ENCODE measurements at regions not wholly inside any gene's neighbourhood (a gene's known extent, or its start where the extent isn't known, plus 50 kb on each side); places are given as distances from the start of the nearest gene placed in this dataset.
"Not testable (repeated sequence)": the region's sequence is repeated elsewhere in the genome, so short reads cannot be mapped to it uniquely, and the experiment has no call there.

DNA sequence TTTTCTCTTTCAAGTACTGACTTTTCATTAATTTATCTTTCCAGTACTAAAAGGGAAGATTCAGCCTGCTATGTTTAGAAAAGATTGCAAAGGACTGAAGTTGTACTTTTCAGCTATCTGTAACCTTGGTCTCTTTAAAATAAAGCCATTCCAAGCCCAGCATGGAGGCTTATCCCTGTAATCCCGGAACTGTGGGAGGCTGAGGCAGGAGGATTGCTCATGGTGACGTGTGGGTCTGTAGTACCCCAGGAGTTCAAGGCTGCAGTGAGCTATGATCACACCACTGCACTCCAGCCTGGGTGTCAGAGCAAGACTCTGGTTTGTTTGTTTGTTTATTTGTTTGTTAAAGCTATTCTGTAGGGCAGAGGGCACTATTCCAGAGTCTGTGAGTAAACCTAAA lies 50.6 kb upstream of the TMEM170B start:
- no peak for FAIRE-seq
- no peak for TF ChIP-seq POLR2A (IDR thresholded peaks at IDR 0.05; ENCODE audit: low read depth, low read length)

DNA sequence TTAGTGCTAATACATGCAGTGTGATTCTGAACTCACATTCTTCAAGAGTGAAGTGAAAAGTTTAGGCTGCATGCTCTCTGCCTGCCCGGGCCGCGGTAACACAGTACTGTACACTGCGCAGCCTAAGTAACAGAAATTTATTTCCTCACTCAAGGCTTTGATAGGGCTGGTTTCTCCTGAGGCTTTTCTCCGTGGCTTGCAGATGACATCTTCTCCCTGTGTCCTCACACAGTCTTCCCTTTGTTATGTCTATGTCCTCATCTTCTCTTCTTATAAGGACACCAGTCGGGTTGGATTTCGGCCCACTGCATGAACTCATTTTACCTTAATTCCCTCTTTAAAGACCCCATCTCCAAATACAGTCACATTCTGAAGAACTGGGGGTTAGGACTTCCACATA lies 51.1 kb upstream of the TMEM170B start:
- FAIRE-seq (no peak), DNase-seq (ENCODE audit: insufficient read length, low spot score) (no peak)
- TF ChIP-seq POLR2A (IDR thresholded peaks at IDR 0.05; ENCODE audit: low read depth, low read length) = no peak

More for the DNA sequence above, 50.6 kb upstream of the TMEM170B start:
- DNase-seq (ENCODE audit: insufficient read length, low spot score) = no peak

DNA sequence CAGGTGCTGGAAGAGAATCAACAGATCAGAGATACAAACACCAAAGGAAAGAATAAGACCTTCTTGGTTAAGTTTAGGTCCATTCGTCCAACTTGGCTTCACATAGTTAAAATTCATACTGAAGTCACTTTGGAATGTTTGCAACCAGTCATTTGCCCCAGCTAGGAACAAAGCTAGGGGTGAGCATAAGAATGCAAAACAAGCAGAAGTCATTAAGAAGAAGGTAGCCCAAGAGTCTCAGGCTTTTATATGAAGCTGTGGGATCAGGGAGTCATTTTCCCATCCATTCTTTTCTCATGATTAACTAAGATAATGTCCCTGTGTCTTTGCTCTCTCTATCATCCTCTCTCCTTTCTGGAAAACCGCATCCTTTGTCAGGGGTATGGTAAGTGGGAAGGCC lies 51.5 kb upstream of the TMEM170B start:
- DNase-seq (ENCODE audit: insufficient read length, low spot score) (no peak), FAIRE-seq (no peak)
- TF ChIP-seq POLR2A (IDR thresholded peaks at IDR 0.05; ENCODE audit: low read depth, low read length) = no peak

DNA sequence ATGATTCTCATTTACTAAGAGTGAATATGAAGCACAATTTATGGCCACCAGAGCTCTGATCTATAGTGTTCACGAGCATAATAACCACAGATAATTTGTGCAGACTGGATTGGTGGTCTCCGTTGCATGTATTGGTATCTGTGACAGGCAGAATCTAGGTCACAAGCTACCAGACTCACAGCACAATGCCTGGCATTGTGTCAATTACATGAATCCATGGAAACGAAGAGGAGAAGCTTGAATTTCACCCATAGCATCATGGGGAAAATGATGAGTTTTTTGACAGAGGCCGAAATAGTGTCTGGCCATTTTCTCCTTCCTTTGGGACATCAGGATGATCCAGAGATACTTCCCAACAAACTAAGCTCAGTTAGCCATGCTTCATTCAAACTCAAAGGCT lies 52.3 kb upstream of the TMEM170B start:
- DNase-seq (ENCODE audit: insufficient read length, low spot score) = no peak
- TF ChIP-seq POLR2A (IDR thresholded peaks at IDR 0.05; ENCODE audit: low read depth, low read length) = no peak
- FAIRE-seq = no peak

DNA sequence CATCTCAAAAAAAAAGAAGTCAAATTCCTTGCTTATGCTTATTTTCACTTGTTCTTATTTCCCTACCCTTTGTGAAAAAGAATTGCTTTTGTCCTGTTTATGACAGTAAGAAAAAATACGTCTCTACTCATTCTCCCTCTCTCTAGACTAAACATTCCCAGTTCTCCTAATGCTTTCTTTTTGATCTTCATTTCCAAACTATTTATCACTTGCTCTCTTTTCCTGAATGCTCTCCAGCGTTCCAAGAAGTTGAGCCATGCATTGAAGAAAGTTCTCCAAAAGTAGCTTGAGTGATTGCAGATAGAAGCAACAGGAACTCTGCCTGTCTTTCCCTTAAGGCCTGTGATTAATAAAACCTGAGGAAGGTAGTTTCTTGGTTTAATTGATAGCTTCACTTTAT lies 53.1 kb upstream of the TMEM170B start:
- DNase-seq (ENCODE audit: insufficient read length, low spot score) (no peak), FAIRE-seq (no peak)
- TF ChIP-seq POLR2A (IDR thresholded peaks at IDR 0.05; ENCODE audit: low read depth, low read length) = no peak

DNA sequence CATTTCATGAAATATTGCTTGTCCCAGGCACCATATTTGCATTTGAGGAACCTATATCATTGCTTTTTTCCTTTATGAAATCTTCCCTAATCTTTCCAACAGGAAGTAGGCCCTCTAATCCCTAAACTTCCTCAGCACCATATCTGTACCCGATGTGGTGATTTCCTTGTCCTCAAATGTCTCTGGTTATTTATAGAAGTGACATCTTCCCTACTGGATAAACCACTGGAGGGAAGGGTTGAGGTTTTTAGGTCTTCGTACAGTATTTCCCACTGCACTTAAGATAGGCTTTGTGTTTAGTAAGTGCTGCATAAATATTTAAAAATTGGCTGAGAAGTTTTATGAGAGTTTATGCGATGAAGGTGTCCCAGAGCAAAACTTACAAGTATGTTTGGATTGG lies 54.9 kb upstream of the TMEM170B start:
- no peak for TF ChIP-seq POLR2A (IDR thresholded peaks at IDR 0.05; ENCODE audit: low read depth, low read length)
- FAIRE-seq (no peak), DNase-seq (ENCODE audit: insufficient read length, low spot score) (no peak)

DNA sequence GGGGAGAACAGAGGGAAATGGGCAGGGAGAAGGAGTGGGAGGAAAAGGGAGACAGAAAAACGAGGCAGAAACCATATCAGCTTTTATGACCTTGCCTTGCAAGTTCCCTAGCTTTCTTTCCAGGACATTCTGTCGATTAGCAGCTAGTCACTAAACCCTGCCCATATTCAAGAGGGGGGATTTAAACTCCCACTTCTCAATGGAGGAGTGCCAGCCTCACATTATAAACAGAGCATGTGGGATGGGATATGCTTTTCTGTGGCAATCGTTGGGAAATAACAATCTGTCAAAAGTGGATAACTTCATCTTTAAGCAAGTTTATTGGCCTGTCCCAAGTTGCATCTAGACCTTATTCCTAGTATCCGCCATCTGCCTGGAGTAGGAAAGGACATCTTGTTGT lies 57.0 kb upstream of the TMEM170B start:
- no peak for FAIRE-seq
- TF ChIP-seq POLR2A (IDR thresholded peaks at IDR 0.05; ENCODE audit: low read depth, low read length) = no peak

DNA sequence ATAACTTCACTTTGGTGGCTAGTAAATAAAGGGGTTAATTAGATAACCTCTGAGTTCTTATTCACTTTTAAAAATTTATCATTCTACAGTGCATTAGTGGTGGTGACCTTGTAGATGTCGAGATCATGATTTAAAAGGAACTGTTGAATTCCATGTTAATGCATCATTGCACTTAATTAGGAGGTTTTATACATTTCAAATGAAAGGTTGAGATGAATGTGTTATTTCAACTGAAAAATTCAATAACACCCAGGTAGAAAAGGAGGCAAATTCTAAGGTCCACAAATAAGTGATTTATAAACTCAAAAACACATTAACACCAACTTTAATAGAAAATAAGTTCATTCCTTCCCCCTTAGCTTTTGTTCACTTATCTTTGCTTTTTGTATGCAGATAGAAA lies 58.3 kb upstream of the TMEM170B start:
- DNase-seq (ENCODE audit: insufficient read length, low spot score) = no peak
- FAIRE-seq = no peak
- TF ChIP-seq POLR2A (IDR thresholded peaks at IDR 0.05; ENCODE audit: low read depth, low read length) = no peak

More for the DNA sequence above, 57.0 kb upstream of the TMEM170B start:
- DNase-seq (ENCODE audit: insufficient read length, low spot score) = no peak

DNA sequence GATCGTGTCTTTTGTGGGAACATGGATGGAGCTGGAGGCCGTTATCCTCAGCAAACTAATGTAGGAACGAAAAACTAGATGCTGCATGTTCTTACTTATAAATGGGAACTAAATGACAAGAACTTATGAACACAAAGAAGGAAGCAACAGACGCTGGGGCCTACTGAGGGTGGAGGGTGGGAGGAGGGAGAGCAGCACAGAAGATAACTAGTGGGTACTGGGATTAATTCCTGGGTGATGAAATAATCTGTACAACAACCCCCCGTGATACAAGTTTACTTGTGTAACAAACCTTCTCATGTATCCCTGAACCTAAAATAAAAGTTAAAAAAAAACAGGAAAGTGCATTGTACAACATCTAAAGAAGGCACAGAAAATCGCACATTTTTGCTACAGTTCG lies 59.0 kb upstream of the TMEM170B start:
- no peak for TF ChIP-seq POLR2A (IDR thresholded peaks at IDR 0.05; ENCODE audit: low read depth, low read length)
- DNase-seq (ENCODE audit: insufficient read length, low spot score) = no peak
- no peak for FAIRE-seq

DNA sequence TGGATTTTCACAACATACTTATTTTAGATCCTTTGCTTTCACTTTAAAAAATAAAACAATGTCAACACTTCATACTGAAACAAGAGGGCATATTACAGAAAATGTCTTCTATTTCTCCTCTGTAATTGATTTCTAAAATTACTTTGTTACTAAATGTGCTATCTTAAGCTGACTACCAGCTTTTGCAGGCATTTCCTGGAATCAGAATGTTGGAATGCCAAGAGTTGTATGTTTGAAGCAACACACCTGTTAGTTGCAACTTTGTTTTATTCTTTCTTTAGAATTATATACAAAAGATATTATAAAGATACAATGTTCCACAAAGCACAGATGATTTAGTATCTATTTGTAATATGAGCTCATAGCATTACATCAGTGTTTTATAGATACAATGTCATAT lies 62.5 kb upstream of the TMEM170B start:
- FAIRE-seq = no peak
- no peak for DNase-seq (ENCODE audit: insufficient read length, low spot score)
- TF ChIP-seq POLR2A (IDR thresholded peaks at IDR 0.05; ENCODE audit: low read depth, low read length) = no peak

DNA sequence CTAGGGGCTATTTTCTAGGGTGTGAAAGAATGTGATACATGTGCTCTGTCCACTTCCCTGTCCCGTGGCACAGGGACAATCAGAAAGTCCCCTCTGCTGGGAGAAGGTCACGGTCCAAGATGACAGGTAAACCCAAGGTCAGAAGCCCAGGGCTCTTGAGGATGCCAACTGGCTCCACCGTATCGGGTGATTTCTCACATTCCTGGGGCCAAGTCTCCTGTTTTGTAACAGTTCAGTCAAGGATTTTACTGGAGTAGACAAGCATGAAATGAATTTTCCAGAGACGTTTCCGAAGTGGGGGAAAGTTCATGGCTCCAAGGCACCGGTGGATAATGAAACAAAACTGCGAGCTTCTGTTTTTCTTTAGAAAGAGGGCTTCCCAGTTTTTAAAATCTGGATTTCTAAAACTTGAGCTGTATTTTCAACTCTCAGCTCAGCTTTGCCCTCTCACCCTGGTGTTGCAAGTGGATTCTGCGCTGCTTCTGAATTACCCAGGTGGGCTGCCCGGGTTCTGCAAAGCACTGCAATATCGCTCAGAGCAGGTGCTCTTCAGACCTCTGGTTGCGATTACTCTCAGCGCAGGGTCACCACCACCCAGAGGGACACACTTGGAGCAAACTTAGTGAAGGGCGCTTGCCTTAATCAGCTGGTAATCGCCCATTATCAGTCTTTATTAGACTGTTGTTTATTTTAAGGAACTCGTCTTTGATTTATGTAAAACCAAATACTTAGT lies 64.4 kb upstream of the TMEM170B start:
- TF ChIP-seq POLR2A (IDR thresholded peaks at IDR 0.05; ENCODE audit: low read depth, low read length) = no peak
- FAIRE-seq (no peak), DNase-seq (ENCODE audit: insufficient read length, low spot score) (no peak)

DNA sequence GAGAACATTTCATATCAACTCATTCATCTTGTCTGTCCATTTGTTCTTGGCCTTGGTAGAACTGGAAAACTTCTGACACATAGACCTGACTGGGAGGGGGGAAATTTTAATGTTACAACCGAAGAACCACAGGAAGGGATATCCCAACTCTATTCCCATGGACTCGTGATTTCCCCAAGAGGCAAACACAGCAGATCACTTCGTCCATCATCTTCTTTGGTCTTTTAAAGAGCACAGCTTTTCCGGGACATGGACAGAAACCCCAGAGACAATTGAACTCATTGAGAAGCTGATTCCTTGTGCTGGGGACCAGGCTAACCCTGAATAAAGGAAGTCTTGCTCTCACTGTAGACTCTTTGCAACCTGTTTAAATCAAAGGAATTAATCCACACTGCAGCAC lies 66.3 kb upstream of the TMEM170B start:
- TF ChIP-seq POLR2A (IDR thresholded peaks at IDR 0.05; ENCODE audit: low read depth, low read length) = no peak
- no peak for FAIRE-seq
- no peak for DNase-seq (ENCODE audit: insufficient read length, low spot score)

DNA sequence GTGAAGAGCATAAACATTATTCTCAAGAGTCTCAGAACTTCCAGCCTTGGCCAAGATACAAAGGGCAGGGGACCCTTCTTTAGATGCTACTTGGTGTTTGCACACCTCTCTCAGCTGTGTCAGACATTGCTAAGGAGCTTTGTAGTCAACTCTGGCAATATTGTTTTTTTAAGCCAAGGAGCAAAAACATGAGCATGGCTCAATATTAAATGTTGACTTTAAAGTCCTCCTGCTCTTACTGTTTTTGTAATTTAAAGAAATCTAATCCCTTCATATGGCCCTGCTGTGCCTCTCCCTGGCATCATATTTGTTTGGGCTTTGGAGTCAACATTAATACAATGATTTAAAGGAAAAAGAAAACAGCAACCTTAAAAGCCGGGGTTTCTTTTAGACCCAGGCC lies 67.9 kb upstream of the TMEM170B start:
- DNase-seq (ENCODE audit: insufficient read length, low spot score) (no peak), FAIRE-seq (no peak)
- TF ChIP-seq POLR2A (IDR thresholded peaks at IDR 0.05; ENCODE audit: low read depth, low read length) = no peak

DNA sequence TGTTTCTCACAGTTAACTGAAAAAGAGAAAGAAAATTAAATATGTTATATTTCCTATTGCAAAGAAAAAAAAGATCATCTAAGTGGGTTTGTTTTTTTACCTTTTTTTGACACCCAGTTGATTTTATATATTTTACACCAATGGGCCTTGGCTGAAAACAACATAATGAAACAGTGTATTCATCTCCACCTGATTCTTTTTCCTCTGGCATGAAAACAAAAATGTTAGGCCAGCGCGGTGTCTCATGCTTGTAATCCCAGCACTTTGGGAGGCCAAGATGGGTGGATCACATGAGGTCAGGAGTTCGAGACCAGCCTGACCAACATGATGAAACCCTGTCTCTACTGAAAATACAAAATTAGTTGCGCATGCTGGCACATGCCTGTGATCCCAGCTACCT lies 69.3 kb upstream of the TMEM170B start:
- not testable (repeated sequence) for FAIRE-seq; DNase-seq (ENCODE audit: insufficient read length, low spot score)

DNA sequence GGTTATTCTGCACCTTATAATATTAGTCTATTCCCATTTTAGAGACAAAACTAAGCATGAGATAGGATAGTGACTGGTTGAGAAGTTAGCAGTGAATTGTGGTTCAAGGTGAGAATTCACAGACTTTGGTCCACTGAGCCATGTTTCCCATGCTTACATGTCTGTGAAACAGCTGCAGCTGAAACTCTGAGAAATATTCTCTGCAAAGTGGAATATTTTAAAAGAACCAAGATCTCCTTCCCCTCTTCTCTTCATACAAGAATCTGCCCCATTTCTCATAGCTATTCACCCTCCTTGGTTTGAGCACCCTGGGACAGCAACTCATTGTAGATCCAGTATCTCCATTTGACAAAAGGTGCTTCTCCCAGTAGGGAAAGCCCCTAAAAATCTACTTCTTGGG lies 70.2 kb upstream of the TMEM170B start:
- FAIRE-seq = no peak
- DNase-seq (ENCODE audit: insufficient read length, low spot score) = no peak
- no peak for TF ChIP-seq POLR2A (IDR thresholded peaks at IDR 0.05; ENCODE audit: low read depth, low read length)

DNA sequence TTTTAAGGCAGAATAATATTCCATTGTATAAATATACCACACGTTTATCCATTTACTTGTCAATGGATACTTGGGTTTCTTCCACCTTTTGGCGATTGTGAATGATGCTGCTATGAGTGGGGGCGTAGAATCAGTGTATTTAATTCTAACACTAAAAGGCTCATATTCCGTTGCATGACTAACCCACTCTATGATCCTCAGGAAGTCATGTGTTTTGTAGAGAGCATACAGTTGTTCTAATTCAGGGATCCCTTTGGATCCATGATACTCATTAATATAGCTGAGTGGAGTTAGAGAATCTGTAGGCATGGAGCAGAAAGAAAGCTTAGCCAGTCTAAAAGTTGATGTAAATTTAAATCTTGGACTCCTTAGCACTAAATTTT lies 74.2 kb upstream of the TMEM170B start:
- FAIRE-seq (no peak), DNase-seq (ENCODE audit: insufficient read length, low spot score) (no peak)
- TF ChIP-seq POLR2A (IDR thresholded peaks at IDR 0.05; ENCODE audit: low read depth, low read length) = no peak

All from H54 (cell line).